ENCODE measurements at regions not wholly inside any gene's neighbourhood (a gene's known extent, or its start where the extent isn't known, plus 50 kb on each side); places are given as distances from the start of the nearest gene placed in this dataset.

DNA sequence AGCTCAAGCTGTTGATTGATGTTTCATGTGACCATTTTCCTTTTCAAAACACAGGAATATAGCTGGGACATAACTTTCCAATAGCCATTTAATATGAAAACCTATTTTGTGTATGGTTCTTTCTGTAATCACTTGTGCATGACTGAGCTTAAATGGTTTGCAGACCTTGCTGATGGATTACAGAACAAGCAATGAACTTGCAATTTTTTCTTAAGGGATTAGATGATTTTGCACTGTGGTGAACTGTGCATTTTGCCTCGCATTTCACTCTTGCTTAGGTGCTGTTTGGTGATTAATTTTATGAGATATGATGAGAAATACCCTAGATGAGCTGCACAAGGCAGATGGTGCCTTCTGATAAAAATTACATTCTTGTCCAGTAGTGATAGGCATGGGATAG is 419.0 kb upstream of the FBXO33 start:
- no peak overlapping the region for H3K4me3 ChIP-seq (replicated peaks in 1 of 3; ENCODE audit: insufficient read depth in 1 of 3, low read depth in 2 of 3, low read length in 3 of 3)
- no peak overlapping the region for H3K9ac ChIP-seq (ENCODE audit: insufficient read depth, low read depth, low read length)
- DNase-seq (ENCODE audit: low spot score) = no peak
- no TSS peak for BruUV-seq (replicated peaks)
- FAIRE-seq = no peak
- in situ Hi-C loops (cut with HindIII; ENCODE audit: extremely low pct_ligation_motif_present, low pct_unique_long_range_greater_than_20kb) = no loop called here
- CTCF ChIA-PET (ENCODE audit: low intra/inter-chr PET ratio, low total read pairs) = no interaction called here
- POLR2A ChIA-PET = no interaction called here
- no peak for ATAC-seq
- no peaks in the 10 kb centered on the region for H3K79me2 ChIP-seq (ENCODE audit: insufficient read depth, low read length)
- H4K20me1 ChIP-seq (ENCODE audit: insufficient read depth, low read length) = no peaks in the 10 kb centered on the region
- H3K36me3 ChIP-seq (replicated peaks in 1 of 2; ENCODE audit: control insufficient read depth in 1 of 2, insufficient read depth in 2 of 2, low read length in 2 of 2) = no peaks in the 10 kb centered on the region
- no peaks in the 10 kb centered on the region for H3K27me3 ChIP-seq (ENCODE audit: control insufficient read depth in 1 of 2, insufficient read depth in 2 of 2, low read length in 2 of 2)
- no peaks in the 10 kb centered on the region for H3K9me3 ChIP-seq (ENCODE audit: low read length)
- H3K4me1 ChIP-seq (ENCODE audit: insufficient read depth, low read length) = no peaks in the 10 kb centered on the region
- no peak overlapping the region for H2AFZ ChIP-seq (ENCODE audit: low read length)
- intact Hi-C loops (cut with micrococcal nuclease; ENCODE audit: unreplicated experiment) = no loop called here
- 0% methylated on average over 1 of the region's 1 CpG for WGBS (ENCODE audit: low lambda C conversion rate)
- no peak overlapping the region for H3K4me2 ChIP-seq (ENCODE audit: low read depth, low read length)
- no peak overlapping the region for H3K27ac ChIP-seq (ENCODE audit: extremely low read length, insufficient read depth, low read length)
- TF ChIP-seq ZFP37 (CRISPR knock-in tag; IDR thresholded peaks at IDR 0.05; ENCODE audit: borderline replicate concordance) (no peak), ZNF839 (CRISPR knock-in tag; IDR thresholded peaks at IDR 0.05; ENCODE audit: borderline replicate concordance) (no peak), ZFY (CRISPR knock-in tag; IDR thresholded peaks at IDR 0.05) (no peak), ELF1 (CRISPR knock-in tag; IDR thresholded peaks at IDR 0.05) (no peak), ZFYVE20 (CRISPR knock-in tag; IDR thresholded peaks at IDR 0.05; ENCODE audit: borderline replicate concordance, low read depth) (no peak), ZFAT (CRISPR knock-in tag; conservative IDR thresholded peaks at IDR 0.05) (no peak), ZNF552 (CRISPR knock-in tag; IDR thresholded peaks at IDR 0.05; ENCODE audit: borderline replicate concordance) (no peak), ZNF205 (CRISPR knock-in tag; IDR thresholded peaks at IDR 0.05) (no peak), ZNF543 (CRISPR knock-in tag; IDR thresholded peaks at IDR 0.05) (no peak), NR1H2 (CRISPR knock-in tag; IDR thresholded peaks at IDR 0.05; ENCODE audit: borderline replicate concordance, low read depth) (no peak)
- TF ChIP-seq, protein P1, sequence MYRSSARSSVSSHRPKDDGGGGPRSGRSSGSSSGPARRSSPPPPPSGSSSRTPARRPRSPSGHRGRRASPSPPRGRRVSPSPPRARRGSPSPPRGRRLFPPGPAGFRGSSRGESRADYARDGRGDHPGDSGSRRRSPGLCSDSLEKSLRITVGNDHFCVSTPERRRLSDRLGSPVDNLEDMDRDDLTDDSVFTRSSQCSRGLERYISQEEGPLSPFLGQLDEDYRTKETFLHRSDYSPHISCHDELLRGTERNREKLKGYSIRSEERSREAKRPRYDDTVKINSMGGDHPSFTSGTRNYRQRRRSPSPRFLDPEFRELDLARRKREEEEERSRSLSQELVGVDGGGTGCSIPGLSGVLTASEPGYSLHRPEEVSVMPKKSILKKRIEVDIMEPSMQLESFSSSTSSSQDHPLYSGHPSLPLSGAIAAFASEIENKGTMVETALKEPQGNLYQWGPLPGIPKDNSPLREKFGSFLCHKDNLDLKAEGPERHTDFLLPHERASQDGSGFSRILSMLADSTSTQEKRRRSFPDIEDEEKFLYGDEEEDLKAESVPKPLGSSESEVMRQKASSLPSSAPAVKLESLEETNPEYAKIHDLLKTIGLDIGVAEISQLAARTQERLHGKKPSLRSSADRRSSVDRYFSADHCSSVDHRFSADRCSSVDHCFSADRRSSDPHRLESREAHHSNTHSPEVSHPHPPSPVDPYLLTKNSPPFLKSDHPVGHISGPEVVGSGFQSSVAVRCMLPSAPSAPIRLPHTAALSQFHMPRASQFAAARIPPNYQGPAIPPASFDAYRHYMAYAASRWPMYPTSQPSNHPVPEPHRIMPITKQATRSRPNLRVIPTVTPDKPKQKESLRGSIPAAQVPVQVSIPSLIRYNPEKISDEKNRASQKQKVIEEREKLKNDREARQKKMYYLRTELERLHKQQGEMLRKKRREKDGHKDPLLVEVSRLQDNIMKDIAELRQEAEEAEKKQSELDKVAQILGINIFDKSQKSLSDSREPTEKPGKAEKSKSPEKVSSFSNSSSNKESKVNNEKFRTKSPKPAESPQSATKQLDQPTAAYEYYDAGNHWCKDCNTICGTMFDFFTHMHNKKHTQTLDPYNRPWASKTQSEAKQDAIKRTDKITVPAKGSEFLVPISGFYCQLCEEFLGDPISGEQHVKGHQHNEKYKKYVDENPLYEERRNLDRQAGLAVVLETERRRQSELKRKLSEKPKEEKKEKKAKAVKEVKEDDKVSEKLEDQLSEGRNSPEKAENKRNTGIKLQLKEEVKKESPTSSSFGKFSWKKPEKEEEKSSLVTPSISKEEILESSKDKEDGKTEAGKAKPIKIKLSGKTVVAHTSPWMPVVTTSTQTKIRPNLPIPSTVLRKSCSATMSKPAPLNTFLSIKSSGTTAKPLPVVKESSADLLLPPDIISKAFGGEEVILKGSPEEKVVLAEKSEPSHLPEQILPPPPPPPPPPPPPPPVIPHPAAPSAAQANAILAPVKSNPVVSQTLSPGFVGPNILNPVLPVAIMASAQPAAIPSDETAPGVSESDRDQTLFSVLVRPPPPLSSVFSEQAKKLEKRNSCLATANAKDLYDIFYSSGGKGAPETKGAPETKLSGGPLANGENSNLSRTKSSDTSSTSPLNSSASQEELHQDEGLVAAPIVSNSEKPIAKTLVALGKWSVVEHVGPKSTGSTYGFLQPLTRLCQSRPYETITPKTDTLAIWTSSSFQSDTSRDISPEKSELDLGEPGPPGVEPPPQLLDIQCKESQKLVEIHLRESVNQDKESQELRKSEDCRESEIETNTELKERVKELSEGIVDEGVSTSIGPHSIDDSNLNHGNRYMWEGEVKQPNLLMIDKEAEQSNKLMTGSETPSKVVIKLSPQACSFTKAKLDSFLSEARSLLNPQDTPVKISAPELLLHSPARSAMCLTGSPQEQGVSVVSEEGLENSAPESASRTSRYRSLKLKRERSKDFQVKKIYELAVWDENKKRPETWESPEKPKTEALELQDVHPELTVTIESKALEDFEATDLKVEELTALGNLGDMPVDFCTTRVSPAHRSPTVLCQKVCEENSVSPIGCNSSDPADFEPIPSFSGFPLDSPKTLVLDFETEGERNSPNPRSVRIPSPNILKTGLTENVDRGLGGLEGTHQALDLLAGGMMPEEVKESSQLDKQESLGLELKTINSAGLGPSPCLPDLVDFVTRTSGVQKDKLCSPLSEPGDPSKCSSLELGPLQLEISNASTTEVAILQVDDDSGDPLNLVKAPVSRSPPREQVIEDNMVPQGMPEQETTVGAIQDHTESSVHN (CRISPR knock-in tag; IDR thresholded peaks at IDR 0.05) = no peak

Data from HepG2 (cell line).